HG03521 (cell line): ENCODE measurements at regions not wholly inside any gene's neighbourhood (a gene's known extent, or its start where the extent isn't known, plus 50 kb on each side); places are given as distances from the start of the nearest gene placed in this dataset.

ENCODE experiments used
- ATAC-seq: cut with Tn5 transposase; IDR thresholded peaks from one replicate; pipeline ENCODE4 v1.9.1; 2021; ENCODE audit warnings: mild to moderate bottlenecking, moderate library complexity; ENCODE audit not compliant: unreplicated experiment

DNA sequence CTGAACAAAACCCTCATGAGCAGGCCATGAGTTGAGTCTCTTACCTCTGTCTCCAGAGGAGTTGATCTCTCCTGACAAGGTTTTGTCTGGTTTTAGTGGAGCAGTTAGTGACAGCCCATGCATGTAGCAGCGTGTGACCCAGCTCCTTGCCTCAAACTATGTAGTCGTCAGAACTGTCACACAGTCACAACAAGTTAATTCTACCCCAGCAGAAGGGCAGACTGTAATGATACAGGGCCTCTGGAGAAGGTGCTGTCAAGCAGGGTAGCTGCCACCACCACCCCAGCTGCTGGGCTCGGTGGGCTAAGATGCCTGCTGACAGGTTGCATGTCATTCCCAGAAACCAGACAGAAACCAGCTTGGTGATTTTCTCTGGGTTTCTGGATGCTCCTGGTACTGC, 194.5 kb downstream of the PSAT1 start:
- no peak for ATAC-seq

DNA sequence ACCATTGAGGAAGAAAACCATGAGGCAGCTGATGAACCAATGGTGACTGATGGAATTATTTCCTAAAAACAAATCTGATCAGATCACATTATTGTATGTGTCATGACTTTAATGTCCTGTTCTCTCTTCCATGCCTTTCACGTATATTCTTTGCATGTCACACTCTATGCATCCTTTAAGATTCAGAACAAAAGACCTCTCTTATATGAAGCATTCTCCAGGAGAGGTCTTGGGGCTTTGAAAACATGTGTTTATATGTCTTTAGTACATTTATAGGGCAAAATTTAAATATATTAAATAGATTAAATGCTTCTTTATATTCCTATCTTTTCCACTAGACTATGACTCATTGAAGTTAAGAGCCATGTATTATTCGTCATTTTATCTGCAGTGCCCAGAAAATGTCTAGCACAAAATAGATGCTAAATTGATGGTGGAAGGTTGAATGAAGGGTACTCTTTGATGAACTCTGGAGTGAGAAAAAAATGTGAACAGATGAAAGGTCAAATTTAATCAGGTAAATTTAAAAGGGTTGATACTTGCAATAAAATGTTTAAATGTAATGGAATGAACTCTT, 196.3 kb downstream of the PSAT1 start:
- no peak for ATAC-seq

DNA sequence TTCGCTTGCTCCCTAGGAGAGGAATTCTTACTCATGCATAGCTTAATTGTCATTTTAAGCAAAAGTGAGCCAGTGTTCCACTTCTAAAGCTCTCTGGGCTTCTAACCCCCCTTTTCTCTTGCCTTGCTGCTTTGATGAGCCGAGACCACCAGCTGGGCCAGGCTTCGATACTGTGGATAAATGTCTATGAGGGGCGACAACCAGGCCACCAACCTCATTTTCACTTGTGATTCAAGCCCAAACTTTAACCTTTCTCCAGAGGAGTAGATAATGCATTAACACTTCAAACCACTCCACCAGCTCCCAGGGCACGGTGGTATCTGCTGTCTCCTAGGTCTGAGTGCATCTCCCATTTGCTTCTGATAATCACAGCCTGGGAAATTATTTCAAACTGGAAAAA, 205.6 kb downstream of the PSAT1 start:
- ATAC-seq = no peak

DNA sequence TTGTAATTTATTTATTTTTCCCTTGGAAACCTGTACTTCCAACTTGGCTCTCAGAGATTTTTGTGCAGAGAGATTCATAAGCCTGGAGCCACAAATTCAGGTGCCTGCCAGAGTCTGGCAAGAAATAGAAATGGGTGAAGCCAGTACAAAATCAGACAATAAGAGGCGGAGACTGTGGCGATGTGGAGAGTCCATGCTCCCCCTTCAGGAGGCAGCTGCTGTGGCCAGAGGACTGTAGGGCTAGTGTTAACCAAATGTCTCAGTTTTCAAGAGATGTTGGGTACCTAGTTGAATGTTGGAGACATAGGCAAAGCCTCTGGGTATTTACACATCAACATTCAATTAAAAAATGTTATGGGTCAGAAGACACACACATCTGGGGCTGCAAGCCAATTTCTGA, 208.6 kb downstream of the PSAT1 start:
- ATAC-seq = no peak

DNA sequence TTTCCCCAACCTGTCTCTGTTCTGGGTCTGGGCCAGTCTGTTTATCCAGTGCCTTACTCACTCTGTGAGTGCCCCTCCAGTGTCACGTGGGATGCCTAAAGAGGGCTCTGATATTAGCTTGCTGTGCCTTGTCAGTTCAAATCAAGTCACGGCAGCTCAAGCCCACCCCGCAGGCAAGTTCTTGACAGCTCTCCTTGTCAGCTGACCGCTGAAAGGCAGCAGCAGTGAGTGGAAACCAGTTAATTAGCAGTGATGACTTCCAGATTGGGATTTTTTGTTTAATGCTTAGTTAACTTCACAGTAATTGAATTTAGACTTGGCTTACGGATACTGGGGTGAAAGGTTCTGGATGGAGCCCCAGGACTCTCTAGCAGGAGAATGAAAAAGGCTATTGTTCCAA, 210.1 kb downstream of the PSAT1 start:
- ATAC-seq = no peak

DNA sequence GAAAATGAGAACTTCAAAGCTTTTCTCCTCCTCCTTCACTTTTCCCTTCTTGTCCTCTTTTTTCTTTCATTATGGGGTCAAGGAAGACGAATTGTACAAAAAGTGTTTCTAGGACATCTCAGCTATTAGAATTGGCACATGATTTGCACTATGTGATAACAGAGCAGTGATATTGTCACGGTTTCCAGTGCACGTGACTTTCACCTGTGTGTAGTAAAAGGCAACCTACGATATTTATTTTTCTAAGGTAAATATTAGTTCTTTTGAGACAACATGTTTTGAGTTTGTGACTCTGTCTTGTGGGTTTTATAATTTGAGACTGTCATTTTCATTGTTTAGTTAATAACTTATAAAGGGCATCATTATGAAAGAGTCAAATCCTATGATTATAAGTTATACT, 213.1 kb downstream of the PSAT1 start:
- no peak for ATAC-seq

DNA sequence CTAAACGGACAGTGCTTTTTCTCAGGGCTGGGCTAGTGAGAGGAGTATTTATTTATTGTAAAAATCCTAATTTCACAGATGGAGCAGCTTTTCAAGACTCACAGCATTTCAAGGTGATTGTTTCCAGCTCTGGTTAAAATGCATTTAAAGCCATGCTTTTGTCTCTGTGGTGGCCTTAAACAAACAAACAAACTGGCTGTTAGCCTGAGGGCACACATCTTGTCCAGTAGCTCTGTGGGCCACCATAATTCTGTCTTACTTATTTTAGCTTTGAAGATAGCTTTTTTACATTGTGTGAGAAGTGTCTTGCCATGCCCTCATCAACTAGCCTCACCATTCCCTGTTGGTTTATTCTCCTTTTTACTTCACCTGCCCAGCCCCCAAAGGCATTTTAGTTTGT, 218.2 kb downstream of the PSAT1 start:
- ATAC-seq = no peak

DNA sequence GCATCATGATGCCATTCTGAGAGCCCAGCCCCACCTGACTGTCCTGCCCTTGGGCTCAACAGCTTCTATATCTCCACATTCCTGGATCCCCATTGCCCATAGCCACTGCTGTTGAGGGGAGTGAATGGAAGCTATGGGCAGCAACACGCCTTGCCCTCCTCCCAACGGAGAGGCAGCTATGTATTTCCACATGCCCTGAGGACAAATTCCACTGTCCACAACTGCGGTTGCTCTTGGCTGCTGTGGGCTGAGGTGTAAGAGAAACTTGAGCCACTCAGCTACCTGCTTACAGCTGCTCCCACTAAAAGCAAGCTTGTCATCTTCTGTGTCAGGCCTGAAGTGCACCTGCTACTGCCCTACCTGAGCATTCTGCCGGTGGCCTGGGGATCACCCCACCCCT, 222.9 kb downstream of the PSAT1 start:
- no peak for ATAC-seq

DNA sequence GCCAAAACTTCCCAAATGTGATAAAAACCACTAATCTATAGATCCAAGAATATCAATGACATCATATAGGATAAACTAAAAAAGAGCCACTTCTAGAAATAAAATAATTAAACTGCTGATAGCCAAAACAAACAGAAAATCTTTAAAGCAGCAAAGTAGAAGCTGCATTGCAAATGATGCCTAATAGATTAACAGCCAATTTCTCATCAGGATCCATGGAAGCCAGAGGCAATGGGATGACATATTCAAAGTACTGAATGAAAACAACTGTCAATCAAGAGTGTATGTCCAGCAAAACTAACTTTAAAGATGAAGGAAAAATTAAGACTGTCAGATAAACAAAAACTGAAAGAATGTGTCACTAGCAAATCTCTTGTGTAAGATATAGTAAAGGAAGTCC, 224.8 kb downstream of the PSAT1 start:
- no peak for ATAC-seq

DNA sequence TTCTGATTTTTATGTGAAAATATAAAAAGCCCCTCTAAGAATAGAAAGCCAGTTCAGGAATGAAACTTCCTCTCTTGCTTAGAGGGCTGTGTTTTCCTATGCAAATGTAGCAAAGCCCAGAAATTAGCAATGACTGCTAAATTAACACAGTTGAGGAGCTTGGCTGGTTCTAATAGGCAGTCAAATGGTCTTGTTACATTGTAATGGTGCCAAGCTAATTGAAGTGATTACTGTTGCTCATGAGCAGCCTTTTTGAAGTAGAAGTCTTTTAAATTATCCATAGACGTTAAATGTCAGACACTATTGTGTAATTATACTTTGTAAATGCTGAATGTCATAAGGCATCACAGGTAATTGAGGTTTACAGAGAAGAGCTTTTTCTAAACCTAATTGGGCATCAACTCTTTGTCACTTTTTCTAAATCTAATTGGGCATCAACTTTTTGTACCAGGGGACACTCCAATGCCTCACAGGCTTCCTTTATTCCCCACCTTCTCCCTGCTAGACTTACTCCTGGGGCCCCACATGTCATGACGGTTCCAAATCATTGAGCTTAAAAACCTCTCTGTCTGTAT, 229.1 kb downstream of the PSAT1 start:
- no peak for ATAC-seq

DNA sequence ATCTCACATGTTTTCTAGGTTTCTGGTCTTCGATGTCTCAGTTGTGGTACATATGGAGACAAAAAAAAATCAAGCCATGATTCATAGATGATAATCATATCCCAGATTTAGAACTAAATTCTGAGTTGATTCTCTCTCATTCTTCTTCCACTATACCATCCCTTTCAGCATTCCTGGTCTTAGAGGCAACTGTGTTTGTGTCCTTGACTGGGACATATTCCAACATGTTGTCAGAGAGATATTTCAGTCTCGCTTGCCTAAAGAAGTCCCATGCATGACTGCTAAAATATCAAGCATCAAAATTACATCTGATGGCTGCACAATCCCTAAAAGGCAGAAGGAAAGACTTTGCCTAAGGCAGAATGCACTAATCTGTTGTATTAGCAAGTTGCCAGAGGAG, 236.6 kb downstream of the PSAT1 start:
- no peak for ATAC-seq

DNA sequence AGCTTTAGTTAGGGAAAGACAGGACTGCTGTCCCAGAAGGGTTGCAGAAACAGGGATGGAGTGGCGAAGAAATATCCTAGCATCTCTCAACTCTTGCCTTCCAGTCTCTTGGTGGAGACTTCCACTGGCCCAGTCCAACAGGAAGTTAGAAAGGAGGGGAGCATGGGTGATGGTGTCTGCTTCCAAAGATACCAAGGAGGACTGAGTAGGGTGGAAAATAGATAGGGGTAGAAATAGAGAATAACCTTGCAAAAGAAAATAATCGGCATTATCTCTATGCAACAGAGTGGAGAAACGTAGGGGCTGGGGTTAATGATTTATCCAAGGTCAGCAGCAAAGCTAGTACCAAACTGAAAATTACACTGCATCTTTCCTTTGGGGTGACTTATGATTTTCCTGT, 242.3 kb downstream of the PSAT1 start:
- ATAC-seq = no peak

DNA sequence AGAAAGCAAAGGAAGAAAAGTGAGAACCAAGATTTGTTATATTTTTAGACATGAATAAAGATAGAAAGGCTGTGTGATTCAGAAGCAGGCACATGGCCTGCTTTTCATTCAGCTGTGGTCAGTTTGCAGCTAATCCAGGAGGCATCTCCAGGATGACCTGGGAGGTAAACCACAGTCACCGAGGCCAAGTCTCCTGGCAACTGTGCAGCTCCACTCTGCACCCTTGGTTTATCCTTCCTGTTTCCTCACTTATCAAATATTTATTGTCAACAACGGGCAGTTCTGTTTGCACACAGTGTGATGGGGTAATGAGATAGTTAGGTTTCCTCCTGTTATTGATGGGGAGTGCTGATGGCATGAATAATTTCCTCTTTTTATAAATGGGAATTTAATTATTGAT, 243.0 kb downstream of the PSAT1 start:
- ATAC-seq = no peak

DNA sequence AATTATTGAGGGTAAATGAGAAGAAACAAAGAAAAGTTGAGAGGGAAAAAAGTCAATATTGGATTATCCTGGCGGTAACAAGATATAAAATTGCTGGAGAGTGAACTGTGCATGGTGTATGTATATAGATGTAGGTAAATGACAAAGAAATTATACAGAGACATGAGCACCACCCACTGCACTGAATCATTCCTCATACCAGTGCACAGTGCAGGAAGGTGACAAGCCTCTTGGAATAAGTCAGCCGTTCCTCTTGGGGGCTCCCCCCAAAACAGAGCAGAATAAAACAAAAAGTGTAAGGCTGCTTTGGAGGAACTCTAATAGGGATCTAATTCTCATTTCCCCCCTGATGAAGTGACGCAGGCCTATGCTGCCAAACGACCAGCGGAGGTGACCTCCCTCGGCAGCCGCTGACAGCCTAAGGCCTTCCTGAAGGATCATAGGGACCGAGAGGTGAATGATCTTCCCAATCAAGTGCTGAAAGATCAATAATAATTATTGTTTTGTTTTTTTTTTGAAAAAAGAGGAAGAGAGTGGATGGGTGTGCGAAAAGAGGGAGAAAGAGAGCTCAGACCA, 245.0 kb downstream of the PSAT1 start:
- no peak for ATAC-seq

DNA sequence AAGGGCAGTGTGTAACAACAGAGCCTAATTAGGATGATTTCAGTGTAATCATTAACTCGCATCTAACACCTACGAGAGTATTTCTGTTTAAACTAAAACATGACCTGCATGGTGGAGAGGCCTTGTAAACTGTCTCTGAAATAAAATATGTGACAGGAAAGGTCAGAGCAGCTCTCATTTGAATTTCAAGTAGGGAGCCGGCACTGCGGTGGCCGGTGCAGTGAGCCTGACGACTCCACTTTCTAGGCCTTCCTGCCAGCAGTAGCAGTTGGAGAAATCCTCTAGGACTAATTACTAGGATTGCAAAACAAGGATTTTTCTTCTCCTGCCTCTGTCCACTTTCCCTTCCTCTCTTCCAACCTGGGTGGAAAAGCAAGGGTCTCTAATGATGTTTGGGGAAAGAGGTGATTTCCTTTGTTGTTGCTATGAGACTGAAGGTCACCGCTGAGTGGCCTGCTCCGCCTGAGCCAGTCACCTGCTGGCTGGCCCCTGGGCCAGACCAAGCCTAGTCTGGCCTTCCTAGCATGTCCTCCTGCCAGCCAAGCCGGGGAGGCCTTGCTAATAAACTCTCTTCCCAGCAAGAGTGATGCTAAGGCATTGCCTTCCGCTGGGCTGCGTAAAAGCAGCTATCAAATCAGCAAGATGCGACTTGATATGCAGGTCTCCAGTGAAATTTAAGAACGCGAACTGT, 245.7 kb downstream of the PSAT1 start:
- no peak for ATAC-seq

DNA sequence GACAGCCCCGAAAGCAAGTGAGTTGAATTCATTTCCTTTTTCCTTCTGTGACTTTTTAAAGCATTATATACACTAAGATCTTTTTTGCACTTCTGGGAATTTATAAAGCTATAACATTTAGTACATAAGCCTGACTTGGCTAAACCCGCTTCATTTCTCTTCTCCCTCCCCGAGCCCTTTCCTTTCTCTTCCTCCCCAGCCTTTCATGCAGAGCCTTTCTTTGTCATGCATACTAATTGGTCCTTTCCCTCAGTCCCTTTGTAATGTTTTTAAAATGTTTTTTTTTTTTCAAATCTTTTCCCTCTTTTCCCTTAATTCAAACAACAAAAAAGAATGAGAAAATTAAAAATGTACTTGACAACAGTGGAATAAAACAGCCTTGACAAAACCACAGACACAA, 246.4 kb downstream of the PSAT1 start:
- no peak for ATAC-seq

DNA sequence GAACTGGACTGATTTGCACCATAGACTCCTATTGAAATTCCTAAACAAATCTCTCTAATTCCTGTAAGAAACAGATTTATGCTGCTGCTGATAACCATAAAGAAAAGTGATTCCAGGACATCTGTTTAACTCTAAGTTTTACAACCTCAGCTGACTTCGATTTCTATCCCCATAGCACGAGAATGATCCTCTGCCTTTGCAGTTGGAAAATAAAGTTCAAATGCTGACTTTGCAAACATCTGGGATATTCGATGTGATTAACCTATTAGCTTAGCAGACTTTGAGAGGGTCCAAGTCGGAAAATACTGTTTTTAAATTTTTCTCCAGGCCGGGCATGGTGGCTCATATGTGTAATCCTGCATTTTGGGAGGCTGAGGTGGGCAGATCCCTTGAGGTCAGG, 247.3 kb downstream of the PSAT1 start:
- no peak for ATAC-seq

DNA sequence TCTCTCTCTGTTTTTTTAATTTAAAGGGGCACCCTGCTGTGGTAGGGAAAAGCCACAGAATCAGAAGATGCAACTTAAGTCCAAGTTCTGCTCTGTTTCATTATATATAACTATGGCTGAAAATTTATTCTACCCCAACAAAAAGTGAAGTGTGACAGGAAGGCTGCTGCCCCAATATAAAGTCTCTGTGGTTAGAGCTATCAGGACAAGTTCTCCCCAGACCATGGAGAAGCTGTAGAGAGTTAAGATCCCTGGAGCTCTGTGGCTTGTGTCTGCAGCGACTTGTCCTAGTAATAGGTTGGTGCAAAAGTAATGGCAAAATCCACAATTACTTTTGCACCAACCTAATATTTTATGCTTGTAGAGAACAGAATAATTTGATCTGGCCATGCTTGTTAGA, 250.9 kb downstream of the PSAT1 start:
- ATAC-seq = no peak

DNA sequence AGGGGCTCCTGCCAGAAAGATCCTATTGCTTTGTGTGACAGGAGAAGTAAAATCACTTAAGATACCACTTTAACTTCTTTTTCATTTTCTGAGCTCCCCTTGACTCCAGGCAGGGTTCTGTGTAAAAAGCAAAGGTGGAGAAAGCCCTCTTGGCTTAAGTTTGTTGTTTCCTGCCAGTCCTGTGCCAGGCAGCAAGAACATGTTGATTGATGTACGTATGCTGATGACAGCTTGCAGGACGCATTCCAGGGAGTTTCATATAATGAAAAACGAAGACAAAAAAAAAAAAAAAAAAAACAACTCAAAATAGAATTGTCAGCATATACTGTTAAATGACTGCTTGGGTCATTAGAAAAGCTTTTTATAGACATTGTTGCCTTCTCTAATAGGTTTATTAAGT, 251.7 kb downstream of the PSAT1 start:
- ATAC-seq = no peak

DNA sequence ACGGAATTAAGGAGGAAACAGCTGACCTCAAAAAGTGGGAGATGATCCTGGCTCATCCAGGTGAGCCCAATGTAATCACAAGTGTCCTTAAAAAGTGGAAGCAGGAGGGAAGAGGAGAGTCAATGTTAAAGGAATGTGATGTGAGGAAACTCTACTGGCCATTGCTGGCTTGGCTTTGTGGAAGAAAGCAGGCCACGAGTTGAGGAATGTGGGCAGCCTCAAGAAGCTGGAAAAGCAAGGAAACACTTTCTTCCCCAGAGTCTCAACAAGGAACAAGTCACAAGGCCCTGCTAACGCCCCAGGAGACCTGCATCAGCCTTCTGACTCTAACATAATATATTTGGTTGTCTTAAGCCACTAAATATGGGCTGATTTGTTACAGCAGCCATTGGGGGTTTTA, 252.8 kb downstream of the PSAT1 start:
- ATAC-seq = no peak

DNA sequence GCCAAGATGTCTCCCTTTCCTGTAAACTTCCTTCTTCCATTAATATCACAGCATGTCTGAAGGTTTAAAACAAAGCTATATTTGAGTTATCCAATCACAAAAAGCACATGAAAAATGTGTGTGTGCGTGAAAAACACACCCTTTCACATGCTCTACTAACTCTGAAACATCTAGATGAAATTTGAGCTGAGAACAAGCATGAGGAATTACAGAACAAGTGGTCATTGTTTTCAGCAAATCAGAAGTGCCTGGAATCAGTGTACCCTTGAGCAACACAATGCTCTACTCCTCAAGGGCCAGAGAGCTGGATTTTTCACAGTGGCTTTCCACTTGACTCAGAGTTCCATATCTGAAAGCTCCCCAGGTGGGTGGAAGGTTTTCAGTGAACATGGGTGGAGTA, 255.9 kb downstream of the PSAT1 start:
- ATAC-seq = no peak

DNA sequence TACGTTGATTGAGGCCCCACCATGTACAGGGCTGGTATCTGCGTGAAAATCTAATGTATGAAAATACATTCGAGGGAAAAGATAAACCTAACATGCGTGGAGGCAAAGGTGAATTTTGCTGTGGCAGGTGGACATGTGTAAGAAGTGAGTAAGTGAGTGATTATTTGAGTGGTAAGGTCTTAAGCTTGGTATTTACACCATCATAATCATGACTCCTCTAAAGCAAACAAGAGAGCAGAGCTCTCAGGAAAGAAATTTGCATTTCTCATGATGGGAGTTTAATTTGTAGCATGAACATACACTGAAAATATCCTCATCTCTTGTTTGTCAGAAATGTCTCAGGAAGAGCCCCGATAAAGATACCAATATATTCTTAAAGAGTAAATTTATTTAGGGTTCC, 260.6 kb downstream of the PSAT1 start:
- ATAC-seq = no peak
